ENCODE measurements at regions not wholly inside any gene's neighbourhood (a gene's known extent, or its start where the extent isn't known, plus 50 kb on each side); places are given as distances from the start of the nearest gene placed in this dataset.
"Not testable (repeated sequence)": the region's sequence is repeated elsewhere in the genome, so short reads cannot be mapped to it uniquely, and the experiment has no call there.

- intact Hi-C loops (cut with micrococcal nuclease) = no loop called here
- DNase-seq = no peak
- Mint-ChIP-seq H3K27ac (no peak overlapping the region), H3K27me3 (peaks cover 4% of the 10 kb centered on the region), H3K4me3 (no peak overlapping the region), H3K4me1 (ENCODE audit: low read depth) (no peaks in the 10 kb centered on the region), H3K36me3 (no peaks in the 10 kb centered on the region), H3K9me3 (no peaks in the 10 kb centered on the region)
- CTCF ChIA-PET = no interaction called here
- POLR2A ChIA-PET = no interaction called here
These were observed 535.4 kb downstream of the ADRA2A start for GRCh38 chr10:111612273-111612672.

DNA sequence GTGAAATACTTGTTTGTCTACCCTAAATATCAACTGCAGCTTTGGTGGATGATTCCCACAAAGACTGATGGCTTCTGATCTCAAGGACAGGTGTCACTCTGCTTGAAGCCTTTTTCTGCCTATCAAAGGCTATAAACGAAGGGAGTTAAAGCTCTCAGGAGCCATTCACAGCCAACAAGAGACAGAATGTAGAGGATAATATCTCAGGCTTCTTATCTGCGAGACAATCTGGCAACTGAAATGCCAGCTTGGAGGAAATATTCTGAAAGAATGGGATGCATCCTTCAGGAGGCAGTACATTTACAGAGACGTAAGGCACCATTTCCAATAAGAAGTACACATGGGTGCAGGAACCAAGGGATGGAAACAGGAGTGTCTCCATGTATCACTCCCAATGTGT lies 549.4 kb downstream of the GPAM start:
- Mint-ChIP-seq H3K36me3 (no peaks in the 10 kb centered on the region), H3K9me3 (peaks cover 8% of the 10 kb centered on the region), H3K27ac (no peak overlapping the region), H3K4me1 (ENCODE audit: low read depth) (no peaks in the 10 kb centered on the region), H3K4me3 (no peak overlapping the region), H3K27me3 (no peaks in the 10 kb centered on the region)
- intact Hi-C loops (cut with micrococcal nuclease) = no loop called here
- CTCF ChIA-PET = no interaction called here
- DNase-seq = no peak
- POLR2A ChIA-PET = no interaction called here

GRCh38 chr10:111646021-111646420 lies 537.5 kb downstream of the GPAM start:
- ChIA-PET POLR2A (no interaction called here), CTCF (no interaction called here)
- no peaks in the 10 kb centered on the region for H3K27me3 Mint-ChIP-seq
- H3K4me1 Mint-ChIP-seq (ENCODE audit: low read depth) = no peaks in the 10 kb centered on the region
- no peak for DNase-seq
- intact Hi-C loops (cut with micrococcal nuclease) = no loop called here
- H3K9me3 Mint-ChIP-seq = peaks cover 21% of the 10 kb centered on the region
- H3K4me3 Mint-ChIP-seq = no peak overlapping the region
- peaks cover 5% of the 10 kb centered on the region for H3K36me3 Mint-ChIP-seq
- H3K27ac Mint-ChIP-seq = no peak overlapping the region

GRCh38 chr10:111648046-111648445 lies 535.5 kb downstream of the GPAM start:
- H3K9me3 Mint-ChIP-seq = peaks cover 23% of the 10 kb centered on the region
- no peak overlapping the region for H3K27ac Mint-ChIP-seq
- H3K27me3 Mint-ChIP-seq = no peaks in the 10 kb centered on the region
- H3K4me1 Mint-ChIP-seq (ENCODE audit: low read depth) = no peaks in the 10 kb centered on the region
- DNase-seq = no peak
- no peak overlapping the region for H3K4me3 Mint-ChIP-seq
- CTCF ChIA-PET = no interaction called here
- POLR2A ChIA-PET = no interaction called here
- H3K36me3 Mint-ChIP-seq = peaks cover 5% of the 10 kb centered on the region
- intact Hi-C loops (cut with micrococcal nuclease) = no loop called here

- H3K4me1 Mint-ChIP-seq (ENCODE audit: low read depth) = not testable (repeated sequence)
These were observed 534.5 kb downstream of the GPAM start for GRCh38 chr10:111649080-111649479.

DNA sequence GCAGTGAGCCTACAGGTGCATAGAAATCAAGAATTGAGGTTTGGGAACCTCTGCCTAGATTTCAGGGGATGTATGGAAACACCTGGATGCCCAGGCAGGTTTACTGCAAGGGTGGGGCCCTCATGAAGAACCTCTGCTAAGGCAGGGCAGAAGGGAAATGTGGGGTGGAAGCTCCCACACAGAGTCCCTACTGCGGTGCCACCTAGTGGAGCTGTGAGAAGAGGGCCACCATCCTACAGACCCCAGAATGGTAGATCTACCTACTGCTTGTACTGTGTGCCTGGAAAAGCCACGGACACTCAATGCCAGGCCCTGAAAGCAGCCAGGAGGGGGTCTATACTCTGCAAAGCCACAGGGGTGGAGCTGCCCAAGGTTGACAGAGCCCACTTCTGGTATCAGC lies 533.5 kb downstream of the GPAM start:
- intact Hi-C loops (cut with micrococcal nuclease) = no loop called here
- H3K9me3 Mint-ChIP-seq = peaks cover 23% of the 10 kb centered on the region
- no peak overlapping the region for H3K4me3 Mint-ChIP-seq
- no peak overlapping the region for H3K27ac Mint-ChIP-seq
- DNase-seq = no peak
- ChIA-PET POLR2A (no interaction called here), CTCF (no interaction called here)
- H3K4me1 Mint-ChIP-seq (ENCODE audit: low read depth) = no peaks in the 10 kb centered on the region
- peaks cover 5% of the 10 kb centered on the region for H3K36me3 Mint-ChIP-seq
- no peaks in the 10 kb centered on the region for H3K27me3 Mint-ChIP-seq

More at GRCh38 chr10:111649080-111649479, 534.5 kb downstream of the GPAM start:
- DNase-seq; H3K27ac Mint-ChIP-seq; POLR2A ChIA-PET; intact Hi-C loops (cut with micrococcal nuclease); H3K36me3 Mint-ChIP-seq; CTCF ChIA-PET; H3K27me3 Mint-ChIP-seq; H3K4me3 Mint-ChIP-seq: not testable (repeated sequence)
- peaks cover 23% of the 10 kb centered on the region for H3K9me3 Mint-ChIP-seq

DNA sequence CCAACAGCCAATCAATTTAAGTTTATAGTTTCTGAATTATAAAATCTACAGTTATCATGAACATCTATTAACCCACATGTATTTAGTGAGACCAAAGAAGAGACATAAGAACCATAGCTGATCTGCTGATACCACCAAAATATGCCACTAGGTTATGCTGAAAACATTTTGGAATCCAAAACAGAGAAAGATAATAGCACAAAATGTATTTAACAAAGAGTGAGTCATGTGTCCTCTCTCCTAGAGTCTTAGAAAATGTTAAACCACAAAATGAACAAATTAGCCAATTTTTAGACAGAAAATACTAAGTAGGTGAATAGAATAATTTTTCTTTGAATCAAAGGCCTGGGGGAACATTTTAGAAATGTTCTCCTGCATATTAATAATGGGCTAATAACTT lies 527.5 kb downstream of the GPAM start:
- Mint-ChIP-seq H3K36me3 (no peaks in the 10 kb centered on the region), H3K4me3 (no peak overlapping the region), H3K27ac (no peak overlapping the region), H3K4me1 (ENCODE audit: low read depth) (no peaks in the 10 kb centered on the region), H3K9me3 (peaks cover 2% of the 10 kb centered on the region), H3K27me3 (peaks cover 2% of the 10 kb centered on the region)
- POLR2A ChIA-PET = no interaction called here
- intact Hi-C loops (cut with micrococcal nuclease) = no loop called here
- CTCF ChIA-PET = interaction anchor here (1.1 kb wide), 1 partner anchor 58 kb away, joined by 3 read pairs; no protein-coding TSS in a partner anchor
- no peak for DNase-seq

DNA sequence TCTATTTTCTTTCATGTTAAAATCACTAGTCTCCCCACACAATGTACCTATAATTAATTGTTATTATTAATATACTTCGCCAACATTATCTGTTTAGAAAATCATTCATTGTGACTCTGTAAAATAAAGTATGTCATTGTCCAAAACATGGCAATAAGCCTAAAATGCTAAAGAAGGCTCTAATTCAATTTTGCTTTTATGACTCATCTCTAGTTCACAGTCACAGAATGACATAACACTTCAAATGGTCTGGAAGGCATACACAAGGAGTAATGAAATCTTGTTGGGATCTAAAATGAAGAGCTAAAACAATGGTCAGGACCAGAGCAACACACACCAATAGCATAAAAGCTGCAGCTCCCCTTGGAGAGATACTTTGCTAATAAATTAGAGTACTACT lies 505.8 kb downstream of the GPAM start:
- no peaks in the 10 kb centered on the region for H3K4me1 Mint-ChIP-seq (ENCODE audit: low read depth)
- no peak overlapping the region for H3K27ac Mint-ChIP-seq
- H3K36me3 Mint-ChIP-seq = no peaks in the 10 kb centered on the region
- ChIA-PET CTCF (interaction anchor here (1.2 kb wide), 1 partner anchor 79 kb away, joined by 3 read pairs; no protein-coding TSS in a partner anchor), POLR2A (no interaction called here)
- H3K9me3 Mint-ChIP-seq = no peaks in the 10 kb centered on the region
- no peak overlapping the region for H3K4me3 Mint-ChIP-seq
- intact Hi-C loops (cut with micrococcal nuclease) = no loop called here
- no peak for DNase-seq
- H3K27me3 Mint-ChIP-seq = no peaks in the 10 kb centered on the region

- H3K4me3 Mint-ChIP-seq = no peak overlapping the region
- CTCF ChIA-PET = no interaction called here
- no peaks in the 10 kb centered on the region for H3K27me3 Mint-ChIP-seq
- H3K27ac Mint-ChIP-seq = no peak overlapping the region
- H3K9me3 Mint-ChIP-seq = no peaks in the 10 kb centered on the region
- no peak for DNase-seq
- H3K4me1 Mint-ChIP-seq (ENCODE audit: low read depth) = no peaks in the 10 kb centered on the region
- POLR2A ChIA-PET = no interaction called here
- no peaks in the 10 kb centered on the region for H3K36me3 Mint-ChIP-seq
- intact Hi-C loops (cut with micrococcal nuclease) = no loop called here
These were observed 496.8 kb downstream of the GPAM start for GRCh38 chr10:111686796-111687195.

DNA sequence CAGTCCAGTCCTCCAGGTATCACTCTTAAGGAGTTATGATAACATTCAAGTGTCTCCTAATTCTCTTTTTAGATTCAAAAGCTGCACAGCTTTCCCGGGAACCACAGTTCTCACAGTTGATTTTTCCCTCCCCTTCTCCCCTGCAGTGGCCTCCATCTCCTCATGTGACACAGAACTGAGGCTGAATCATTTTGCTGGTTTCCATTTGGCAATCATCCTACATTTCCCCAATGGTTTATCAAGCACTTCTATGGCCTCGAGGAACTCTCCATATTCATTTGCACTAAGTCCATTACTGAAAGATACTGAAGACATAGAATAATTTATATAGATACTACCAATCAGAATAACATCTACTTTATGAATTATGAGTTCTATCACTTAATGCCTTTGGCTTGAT lies 484.9 kb downstream of the GPAM start:
- intact Hi-C loops (cut with micrococcal nuclease) = no loop called here
- no peak overlapping the region for H3K4me3 Mint-ChIP-seq
- H3K4me1 Mint-ChIP-seq (ENCODE audit: low read depth) = no peaks in the 10 kb centered on the region
- no peak overlapping the region for H3K27ac Mint-ChIP-seq
- DNase-seq = no peak
- no peaks in the 10 kb centered on the region for H3K9me3 Mint-ChIP-seq
- no peaks in the 10 kb centered on the region for H3K27me3 Mint-ChIP-seq
- CTCF ChIA-PET = no interaction called here
- H3K36me3 Mint-ChIP-seq = no peaks in the 10 kb centered on the region
- POLR2A ChIA-PET = no interaction called here

GRCh38 chr10:111703986-111704385 lies 479.6 kb downstream of the GPAM start:
- H3K27me3 Mint-ChIP-seq = no peaks in the 10 kb centered on the region
- no peak overlapping the region for H3K27ac Mint-ChIP-seq
- ChIA-PET CTCF (no interaction called here), POLR2A (no interaction called here)
- DNase-seq = no peak
- intact Hi-C loops (cut with micrococcal nuclease) = no loop called here
- no peak overlapping the region for H3K4me3 Mint-ChIP-seq
- H3K36me3 Mint-ChIP-seq = no peaks in the 10 kb centered on the region
- no peaks in the 10 kb centered on the region for H3K9me3 Mint-ChIP-seq
- no peaks in the 10 kb centered on the region for H3K4me1 Mint-ChIP-seq (ENCODE audit: low read depth)

DNA sequence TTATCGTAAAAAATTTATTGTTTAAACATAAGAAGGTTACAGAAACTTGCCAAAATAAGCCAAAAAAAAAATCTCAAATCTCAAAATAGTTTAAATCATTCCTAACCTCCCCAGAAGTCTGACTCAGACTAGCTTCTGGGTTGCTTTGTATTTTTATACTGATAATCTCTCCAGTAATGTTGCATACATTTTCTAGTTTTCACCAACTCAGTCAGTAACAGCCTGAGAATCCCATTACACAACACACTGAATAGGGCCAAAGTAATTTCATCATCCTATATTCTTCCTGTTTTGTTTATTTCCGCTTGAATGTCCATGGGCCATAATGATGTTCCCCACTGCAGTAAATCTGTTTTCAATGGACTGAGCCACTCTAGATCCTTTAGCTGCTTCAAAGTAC lies 478.5 kb downstream of the GPAM start:
- POLR2A ChIA-PET = no interaction called here
- intact Hi-C loops (cut with micrococcal nuclease) = no loop called here
- Mint-ChIP-seq H3K4me3 (no peak overlapping the region), H3K27me3 (peaks cover 1% of the 10 kb centered on the region), H3K36me3 (no peaks in the 10 kb centered on the region), H3K4me1 (ENCODE audit: low read depth) (no peaks in the 10 kb centered on the region), H3K9me3 (no peaks in the 10 kb centered on the region), H3K27ac (no peak overlapping the region)
- CTCF ChIA-PET = no interaction called here
- no peak for DNase-seq

DNA sequence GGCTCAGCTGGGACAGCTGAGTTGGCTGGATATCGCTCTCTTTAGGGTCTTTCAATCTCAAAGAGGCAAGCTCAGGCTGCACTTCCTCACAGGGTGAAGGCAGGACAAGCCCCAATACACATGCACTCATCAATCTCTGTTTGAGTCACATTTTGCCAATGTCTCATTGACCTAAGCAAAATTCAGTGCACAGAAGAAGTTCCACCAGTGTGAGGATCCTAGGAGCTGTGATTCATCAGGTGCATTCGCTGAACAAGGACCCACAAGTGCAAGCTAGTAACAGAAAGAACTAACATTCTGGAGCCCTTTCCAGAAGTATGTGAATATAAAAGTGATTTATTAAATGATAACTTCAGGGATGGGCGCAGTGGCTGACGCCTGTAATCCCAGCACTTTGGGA lies 477.2 kb downstream of the GPAM start:
- Mint-ChIP-seq H3K36me3 (no peaks in the 10 kb centered on the region), H3K27me3 (peaks cover 1% of the 10 kb centered on the region), H3K4me1 (ENCODE audit: low read depth) (no peaks in the 10 kb centered on the region), H3K9me3 (no peaks in the 10 kb centered on the region), H3K4me3 (no peak overlapping the region), H3K27ac (no peak overlapping the region)
- POLR2A ChIA-PET = no interaction called here
- CTCF ChIA-PET = no interaction called here
- no peak for DNase-seq
- intact Hi-C loops (cut with micrococcal nuclease) = no loop called here

GRCh38 chr10:111707076-111707475 lies 476.5 kb downstream of the GPAM start:
- H3K36me3 Mint-ChIP-seq = no peaks in the 10 kb centered on the region
- intact Hi-C loops (cut with micrococcal nuclease) = no loop called here
- no peak overlapping the region for H3K27ac Mint-ChIP-seq
- H3K4me3 Mint-ChIP-seq = no peak overlapping the region
- H3K9me3 Mint-ChIP-seq = no peaks in the 10 kb centered on the region
- no peak for DNase-seq
- H3K4me1 Mint-ChIP-seq (ENCODE audit: low read depth) = no peaks in the 10 kb centered on the region
- CTCF ChIA-PET = no interaction called here
- peaks cover 1% of the 10 kb centered on the region for H3K27me3 Mint-ChIP-seq
- POLR2A ChIA-PET = no interaction called here

All from activated CD4-positive, alpha-beta memory T cell treated with anti-CD3 and anti-CD28 coated beads for 36 hours (primary cell).